SK-N-SH (cell line): ENCODE measurements at regions not wholly inside any gene's neighbourhood (a gene's known extent, or its start where the extent isn't known, plus 50 kb on each side); places are given as distances from the start of the nearest gene placed in this dataset.

Experiments
- CTCF ChIP-seq: fragments of 200-600 bp; sonication (generic); IDR thresholded peaks from 2 replicates; pipeline ENCODE4 v1.6.1; 2017; ENCODE audit warnings: antibody characterized with exemption, mild to moderate bottlenecking, moderate library complexity
- ELF1 ChIP-seq: IDR thresholded peaks from 2 replicates; pipeline ENCODE4 v1.4.0; 2012
- EP300 ChIP-seq, 2 experiments: IDR thresholded peaks; 2 replicates each; pipeline versions ENCODE4 v1.4.0 to v1.6.1; 2012; ENCODE audit warnings: borderline replicate concordance in 1 of 2, low read depth in 1 of 2, low read length in 1 of 2
- FOXJ3 ChIP-seq: sonication (generic); formaldehyde crosslinking; IDR thresholded peaks from 2 replicates; pipeline ENCODE4 v1.5.1; 2020; ENCODE audit warnings: mild to moderate bottlenecking, missing genetic modification reagents
- FOXM1 ChIP-seq: IDR thresholded peaks from 2 replicates; pipeline ENCODE4 v1.4.0; 2012; ENCODE audit warnings: low read depth, mild to moderate bottlenecking
- GABPA ChIP-seq: IDR thresholded peaks from 2 replicates; pipeline ENCODE4 v1.4.0; 2012; ENCODE audit warnings: low read depth, mild to moderate bottlenecking
- IRF3 ChIP-seq: fragments of 150-350 bp; IDR thresholded peaks from 2 replicates; pipeline ENCODE4 v1.6.1; 2016; ENCODE audit warnings: mild to moderate bottlenecking, low read depth, low read length
- JUND ChIP-seq: IDR thresholded peaks from 2 replicates; pipeline ENCODE4 v1.4.0; 2012
- RAD21 ChIP-seq: IDR thresholded peaks from 2 replicates; pipeline ENCODE4 v1.6.1; 2012; ENCODE audit warnings: mild to moderate bottlenecking, low read length
- REST ChIP-seq: IDR thresholded peaks from 2 replicates; pipeline ENCODE4 v1.6.1; 2012; ENCODE audit warnings: mild to moderate bottlenecking, low read depth, low read length, moderate library complexity
- SMC3 ChIP-seq: IDR thresholded peaks from 2 replicates; pipeline ENCODE4 v1.6.1; 2012; ENCODE audit warnings: low read depth, low read length, improper control_type of control experiment

GRCh38 chr22:22351366-22351765, 106.8 kb downstream of the VPREB1 start:
- TF ChIP-seq CTCF = no peak
- no peak for TF ChIP-seq EP300 (IDR thresholded peaks at IDR 0.05; ENCODE audit: borderline replicate concordance in 1 of 2, low read depth in 1 of 2, low read length in 1 of 2)
- TF ChIP-seq SMC3 = no peak
- TF ChIP-seq IRF3 = no peak
- TF ChIP-seq RAD21 = no peak
- no peak for TF ChIP-seq FOXM1
- TF ChIP-seq ELF1 = no peak
- no peak for TF ChIP-seq GABPA
- no peak for TF ChIP-seq FOXJ3 (CRISPR knock-in tag)
- TF ChIP-seq JUND = no peak
- no peak for TF ChIP-seq REST
